Spleen (tissue), 7 donors: ENCODE measurements at regions not wholly inside any gene's neighbourhood (a gene's known extent, or its start where the extent isn't known, plus 50 kb on each side); places are given as distances from the start of the nearest gene placed in this dataset.

ENCODE experiments used
- POLR2A ChIP-seq, 3 donors: fragments of 450-650 bp; IDR thresholded peaks; one replicate each; pipeline ENCODE4 v1.5.1; 2017; ENCODE audit warnings: antibody characterized with exemption in 3 of 3, mild to moderate bottlenecking in 1 of 3
- TF ChIP-seq, protein P1 (sequence below), 11 experiments: fragments of 200-600 bp in 7 of 11; fragments of 450-650 bp in 4 of 11; sonication (generic) in 4 of 11; IDR thresholded peaks in 8 of 11; conservative IDR thresholded peaks in 3 of 11; 1 replicate in 7 of 11; 2 replicates in 4 of 11; pipeline versions ENCODE4 v1.4.0 to v1.8.0; 2016 to 2021; ENCODE audit warnings: antibody characterized with exemption in 11 of 11, inconsistent platforms in 4 of 11, mild to moderate bottlenecking in 1 of 11
- donor health status: DM: no; HTN: no; CAD: no; lungs with moderate emphysema.
- donor health status: DM: no; HTN: no; CAD: no.
- donor health status: DM: no; HTN: no; CAD: no.

- TF ChIP-seq, protein P1, sequence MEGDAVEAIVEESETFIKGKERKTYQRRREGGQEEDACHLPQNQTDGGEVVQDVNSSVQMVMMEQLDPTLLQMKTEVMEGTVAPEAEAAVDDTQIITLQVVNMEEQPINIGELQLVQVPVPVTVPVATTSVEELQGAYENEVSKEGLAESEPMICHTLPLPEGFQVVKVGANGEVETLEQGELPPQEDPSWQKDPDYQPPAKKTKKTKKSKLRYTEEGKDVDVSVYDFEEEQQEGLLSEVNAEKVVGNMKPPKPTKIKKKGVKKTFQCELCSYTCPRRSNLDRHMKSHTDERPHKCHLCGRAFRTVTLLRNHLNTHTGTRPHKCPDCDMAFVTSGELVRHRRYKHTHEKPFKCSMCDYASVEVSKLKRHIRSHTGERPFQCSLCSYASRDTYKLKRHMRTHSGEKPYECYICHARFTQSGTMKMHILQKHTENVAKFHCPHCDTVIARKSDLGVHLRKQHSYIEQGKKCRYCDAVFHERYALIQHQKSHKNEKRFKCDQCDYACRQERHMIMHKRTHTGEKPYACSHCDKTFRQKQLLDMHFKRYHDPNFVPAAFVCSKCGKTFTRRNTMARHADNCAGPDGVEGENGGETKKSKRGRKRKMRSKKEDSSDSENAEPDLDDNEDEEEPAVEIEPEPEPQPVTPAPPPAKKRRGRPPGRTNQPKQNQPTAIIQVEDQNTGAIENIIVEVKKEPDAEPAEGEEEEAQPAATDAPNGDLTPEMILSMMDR (IDR thresholded peaks at IDR 0.05 in 8 of 11, conservative IDR thresholded peaks at IDR 0.05 in 3 of 11), result no peak
- no peak for TF ChIP-seq POLR2A (IDR thresholded peaks at IDR 0.05)
Measured at GRCh38 chr2:138182250-138182936, 218.1 kb downstream of the HNMT start.
